ENCODE measurements at regions not wholly inside any gene's neighbourhood (a gene's known extent, or its start where the extent isn't known, plus 50 kb on each side); places are given as distances from the start of the nearest gene placed in this dataset.

DNA sequence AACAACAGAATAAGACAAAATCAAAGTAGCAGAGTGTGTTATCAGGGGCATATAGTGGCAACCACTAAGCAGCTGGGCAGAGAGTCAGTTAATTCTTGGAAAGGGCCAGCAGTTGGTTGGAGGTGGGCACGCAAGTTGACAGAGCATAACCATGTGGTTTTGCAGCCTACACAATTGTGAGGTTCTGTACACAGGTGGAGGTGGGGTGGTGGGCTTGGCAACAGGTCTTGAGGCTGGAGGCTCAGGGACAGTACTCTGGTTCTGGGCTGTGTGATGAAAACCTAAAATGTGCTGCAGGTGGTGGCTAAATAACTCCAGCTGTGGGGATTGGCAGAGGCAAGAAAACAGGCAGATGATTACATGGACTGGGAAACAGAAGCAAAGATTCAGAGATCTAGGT lies 1112.7 kb downstream of the PDHA2 start:
- no peak for TF ChIP-seq POLR2A (IDR thresholded peaks at IDR 0.05)
- TF ChIP-seq, protein P1, sequence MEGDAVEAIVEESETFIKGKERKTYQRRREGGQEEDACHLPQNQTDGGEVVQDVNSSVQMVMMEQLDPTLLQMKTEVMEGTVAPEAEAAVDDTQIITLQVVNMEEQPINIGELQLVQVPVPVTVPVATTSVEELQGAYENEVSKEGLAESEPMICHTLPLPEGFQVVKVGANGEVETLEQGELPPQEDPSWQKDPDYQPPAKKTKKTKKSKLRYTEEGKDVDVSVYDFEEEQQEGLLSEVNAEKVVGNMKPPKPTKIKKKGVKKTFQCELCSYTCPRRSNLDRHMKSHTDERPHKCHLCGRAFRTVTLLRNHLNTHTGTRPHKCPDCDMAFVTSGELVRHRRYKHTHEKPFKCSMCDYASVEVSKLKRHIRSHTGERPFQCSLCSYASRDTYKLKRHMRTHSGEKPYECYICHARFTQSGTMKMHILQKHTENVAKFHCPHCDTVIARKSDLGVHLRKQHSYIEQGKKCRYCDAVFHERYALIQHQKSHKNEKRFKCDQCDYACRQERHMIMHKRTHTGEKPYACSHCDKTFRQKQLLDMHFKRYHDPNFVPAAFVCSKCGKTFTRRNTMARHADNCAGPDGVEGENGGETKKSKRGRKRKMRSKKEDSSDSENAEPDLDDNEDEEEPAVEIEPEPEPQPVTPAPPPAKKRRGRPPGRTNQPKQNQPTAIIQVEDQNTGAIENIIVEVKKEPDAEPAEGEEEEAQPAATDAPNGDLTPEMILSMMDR (IDR thresholded peaks at IDR 0.05), result no peak
- no peak for DNase-seq
- no peaks in the 10 kb centered on the region for H3K36me3 ChIP-seq
- intact Hi-C loops (cut with DNase I; ENCODE audit: low total_unique reads), result no loop called here
- H3K9me3 ChIP-seq, result no peaks in the 10 kb centered on the region
- no peaks in the 10 kb centered on the region for H3K27me3 ChIP-seq
- H3K27ac ChIP-seq, result no peak overlapping the region
- H3K4me1 ChIP-seq, result no peaks in the 10 kb centered on the region
- H3K4me3 ChIP-seq, result no peak overlapping the region

GRCh38 chr4:96955226-96955625 lies 1115.3 kb downstream of the PDHA2 start:
- Histone ChIP-seq H3K36me3 (no peaks in the 10 kb centered on the region), H3K9me3 (no peaks in the 10 kb centered on the region), H3K27me3 (no peaks in the 10 kb centered on the region), H3K4me3 (no peak overlapping the region), H3K27ac (no peak overlapping the region), H3K4me1 (no peaks in the 10 kb centered on the region)
- DNase-seq, result no peak
- TF ChIP-seq POLR2A (IDR thresholded peaks at IDR 0.05), result no peak
- TF ChIP-seq, protein P1 (IDR thresholded peaks at IDR 0.05), result no peak
- intact Hi-C loops (cut with DNase I; ENCODE audit: low total_unique reads), result no loop called here

DNA sequence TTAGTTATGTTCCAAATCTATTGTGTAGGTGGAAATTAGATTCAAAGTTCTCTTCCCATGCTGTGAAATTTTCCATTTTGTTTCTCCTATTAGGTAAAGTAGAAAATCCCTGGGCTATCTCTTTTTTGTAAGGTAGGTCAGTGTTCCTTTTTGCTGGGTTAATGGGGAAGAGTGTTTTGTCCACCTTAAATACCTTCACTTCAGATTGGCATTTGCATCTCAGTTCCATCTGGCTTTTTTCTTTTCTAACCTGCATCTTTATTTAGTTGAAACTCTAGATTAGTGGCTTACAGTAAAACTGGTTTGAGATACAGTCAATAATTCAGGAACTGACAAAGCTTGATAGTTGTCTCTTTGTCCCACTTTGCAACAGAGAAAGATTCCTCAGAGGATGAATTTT lies 1115.8 kb downstream of the PDHA2 start:
- Histone ChIP-seq H3K27ac (no peak overlapping the region), H3K9me3 (no peaks in the 10 kb centered on the region), H3K4me3 (no peak overlapping the region), H3K36me3 (no peaks in the 10 kb centered on the region), H3K4me1 (no peaks in the 10 kb centered on the region), H3K27me3 (no peaks in the 10 kb centered on the region)
- DNase-seq, result no peak
- intact Hi-C loops (cut with DNase I; ENCODE audit: low total_unique reads), result no loop called here
- TF ChIP-seq, protein P1 (IDR thresholded peaks at IDR 0.05), result no peak
- TF ChIP-seq POLR2A (IDR thresholded peaks at IDR 0.05), result no peak

GRCh38 chr4:96969455-96969854 lies 1129.6 kb downstream of the PDHA2 start:
- H3K9me3 ChIP-seq, result no peaks in the 10 kb centered on the region
- TF ChIP-seq, protein P1 (IDR thresholded peaks at IDR 0.05), result no peak
- TF ChIP-seq POLR2A (IDR thresholded peaks at IDR 0.05), result no peak
- H3K4me1 ChIP-seq, result no peaks in the 10 kb centered on the region
- intact Hi-C loops (cut with DNase I; ENCODE audit: low total_unique reads), result no loop called here
- no peaks in the 10 kb centered on the region for H3K36me3 ChIP-seq
- H3K27ac ChIP-seq, result no peak overlapping the region
- no peak for DNase-seq
- H3K27me3 ChIP-seq, result no peaks in the 10 kb centered on the region
- H3K4me3 ChIP-seq, result no peak overlapping the region

GRCh38 chr4:96972920-96973319 lies 1133.0 kb downstream of the PDHA2 start:
- H3K4me3 ChIP-seq, result no peak overlapping the region
- H3K27ac ChIP-seq, result no peak overlapping the region
- no peaks in the 10 kb centered on the region for H3K4me1 ChIP-seq
- TF ChIP-seq POLR2A (IDR thresholded peaks at IDR 0.05), result no peak
- TF ChIP-seq, protein P1 (IDR thresholded peaks at IDR 0.05), result no peak
- no peak for DNase-seq
- H3K36me3 ChIP-seq, result no peaks in the 10 kb centered on the region
- H3K9me3 ChIP-seq, result no peaks in the 10 kb centered on the region
- no peaks in the 10 kb centered on the region for H3K27me3 ChIP-seq
- intact Hi-C loops (cut with DNase I; ENCODE audit: low total_unique reads), result no loop called here
